A549 (cell line): ENCODE measurements at regions not wholly inside any gene's neighbourhood (a gene's known extent, or its start where the extent isn't known, plus 50 kb on each side); places are given as distances from the start of the nearest gene placed in this dataset.

Experiments
- BCL3 ChIP-seq: fragments of >200 bp; sonication (Bioruptor Twin); formaldehyde crosslinking; IDR thresholded peaks from 3 replicates; pipeline ENCODE4 v1.6.1; 2016
- BHLHE40 ChIP-seq: IDR thresholded peaks from 2 replicates; pipeline ENCODE4 v1.6.1; 2012; ENCODE audit warnings: low read depth, low read length, inconsistent platforms
- CHD2 ChIP-seq: fragments of 150-350 bp; IDR thresholded peaks from 2 replicates; pipeline ENCODE4 v1.6.1; 2014; ENCODE audit warnings: low read length; ENCODE audit not compliant: partially characterized antibody
- CTCF ChIP-seq: fragments of >200 bp; sonication (Bioruptor Twin); formaldehyde crosslinking; IDR thresholded peaks from 3 replicates; pipeline ENCODE4 v1.5.1; 2016
- EHF ChIP-seq: fragments of 250-450 bp; sonication (Bioruptor Pico); IDR thresholded peaks from 2 replicates; pipeline ENCODE4 v1.5.0; 2020; ENCODE audit warnings: mild to moderate bottlenecking
- ESRRA ChIP-seq: fragments of 150-350 bp; IDR thresholded peaks from 2 replicates; pipeline ENCODE4 v1.6.1; 2014; ENCODE audit warnings: mild to moderate bottlenecking, low read length, borderline replicate concordance
- KDM5A ChIP-seq: fragments of 200-600 bp; sonication (generic); IDR thresholded peaks from 2 replicates; pipeline ENCODE4 v1.6.1; 2016; ENCODE audit warnings: antibody characterized with exemption, mild to moderate bottlenecking
- MAX ChIP-seq: IDR thresholded peaks from 2 replicates; pipeline ENCODE4 v1.6.1; 2012
- POLR2A ChIP-seq: IDR thresholded peaks from 2 replicates; pipeline ENCODE4 v1.6.1; 2012; ENCODE audit warnings: mild to moderate bottlenecking, low read length
- POLR2AphosphoS2 ChIP-seq: conservative IDR thresholded peaks from 2 replicates; pipeline ENCODE4 v1.6.1; 2012; ENCODE audit warnings: low read length, improper control_type of control experiment, inconsistent platforms
- RAD21 ChIP-seq, 2 experiments: fragments of >200 bp in 1 of 2; sonication (Bioruptor Twin) in 1 of 2; formaldehyde crosslinking in 1 of 2; IDR thresholded peaks in 1 of 2; conservative IDR thresholded peaks in 1 of 2; 2 replicates in 1 of 2; 3 replicates in 1 of 2; pipeline ENCODE4 v1.6.1; 2012 to 2018; ENCODE audit warnings: inconsistent platforms in 1 of 2
- REST ChIP-seq: fragments of 200-600 bp; sonication (generic); IDR thresholded peaks from 2 replicates; pipeline ENCODE4 v1.6.1; 2016; ENCODE audit warnings: antibody characterized with exemption, mild to moderate bottlenecking, moderate library complexity

GRCh38 chr9:129383019-129383560 is 205.0 kb upstream of the IER5L start:
- TF ChIP-seq BHLHE40: no peak
- TF ChIP-seq REST: no peak
- no peak for TF ChIP-seq ESRRA
- no peak for TF ChIP-seq POLR2A
- TF ChIP-seq CTCF: no peak
- TF ChIP-seq MAX: no peak
- no peak for TF ChIP-seq BCL3
- TF ChIP-seq KDM5A: no peak
- no peak for TF ChIP-seq CHD2
- TF ChIP-seq EHF (CRISPR knock-in tag): no peak
- no peak for TF ChIP-seq POLR2AphosphoS2
- no peak for TF ChIP-seq RAD21 (conservative IDR thresholded peaks at IDR 0.05 in 1 of 2, IDR thresholded peaks at IDR 0.05 in 1 of 2)
